22Rv1 (cell line): ENCODE measurements at regions not wholly inside any gene's neighbourhood (a gene's known extent, or its start where the extent isn't known, plus 50 kb on each side); places are given as distances from the start of the nearest gene placed in this dataset.

Experiments
- CTCF ChIP-seq: fragments of 450-650 bp; IDR thresholded peaks from 2 replicates; pipeline ENCODE4 v1.5.1; 2017; ENCODE audit warnings: mild to moderate bottlenecking
- ZFX ChIP-seq: fragments of 450-650 bp; IDR thresholded peaks from 2 replicates; pipeline ENCODE4 v1.6.1; 2017; ENCODE audit warnings: antibody characterized with exemption, borderline replicate concordance

- TF ChIP-seq CTCF: no peak
- no peak for TF ChIP-seq ZFX
Measured at GRCh38 chr6:115460913-115461312, 599.8 kb downstream of the FRK start.
